ENCODE measurements at regions not wholly inside any gene's neighbourhood (a gene's known extent, or its start where the extent isn't known, plus 50 kb on each side); places are given as distances from the start of the nearest gene placed in this dataset.

GRCh38 chr17:77824780-77825280 is 133.7 kb upstream of the TNRC6C start:
- H3K4me3 ChIP-seq (ENCODE audit: insufficient read depth, low read length): no peak overlapping the region
- H3K9me3 ChIP-seq (ENCODE audit: low read depth, low read length): no peaks in the 10 kb centered on the region
- H3K4me2 ChIP-seq (ENCODE audit: insufficient read depth, low read length): no peak overlapping the region
- H4K20me1 ChIP-seq (ENCODE audit: insufficient read depth, low read length): no peaks in the 10 kb centered on the region
- no peak for TF ChIP-seq CTCF (IDR thresholded peaks at IDR 0.05; ENCODE audit: extremely low read depth, low read depth, low read length)
- H3K27me3 ChIP-seq (ENCODE audit: insufficient read depth, low read length): no peaks in the 10 kb centered on the region
- no peak overlapping the region for H2AFZ ChIP-seq (ENCODE audit: low read length)
- no peak for DNase-seq (ENCODE audit: insufficient read length, low spot score, missing footprints)
- peaks cover 4% of the 10 kb centered on the region for H3K4me1 ChIP-seq (ENCODE audit: insufficient read depth, low read length)
- H3K36me3 ChIP-seq (ENCODE audit: insufficient read depth, low read length): no peaks in the 10 kb centered on the region
- H3K27ac ChIP-seq (ENCODE audit: low read depth, low read length): no peak overlapping the region
- no peaks in the 10 kb centered on the region for H3K79me2 ChIP-seq (ENCODE audit: insufficient read depth, low read length)

- Histone ChIP-seq H3K36me3 (ENCODE audit: insufficient read depth, low read length) (no peaks in the 10 kb centered on the region), H3K27ac (ENCODE audit: low read depth, low read length) (no peak overlapping the region), H3K4me1 (ENCODE audit: insufficient read depth, low read length) (peaks cover 12% of the 10 kb centered on the region), H3K27me3 (ENCODE audit: insufficient read depth, low read length) (no peaks in the 10 kb centered on the region), H3K4me2 (ENCODE audit: insufficient read depth, low read length) (no peak overlapping the region), H2AFZ (ENCODE audit: low read length) (no peak overlapping the region), H3K9me3 (ENCODE audit: low read depth, low read length) (no peaks in the 10 kb centered on the region), H3K4me3 (ENCODE audit: insufficient read depth, low read length) (no peak overlapping the region), H3K79me2 (ENCODE audit: insufficient read depth, low read length) (no peaks in the 10 kb centered on the region), H4K20me1 (ENCODE audit: insufficient read depth, low read length) (no peaks in the 10 kb centered on the region)
- no peak for DNase-seq (ENCODE audit: insufficient read length, low spot score, missing footprints)
- no peak for TF ChIP-seq CTCF (IDR thresholded peaks at IDR 0.05; ENCODE audit: extremely low read depth, low read depth, low read length)
These were observed 132.9 kb upstream of the TNRC6C start for GRCh38 chr17:77825621-77826020.

GRCh38 chr17:77826132-77826873 is 132.2 kb upstream of the TNRC6C start:
- no peaks in the 10 kb centered on the region for H3K79me2 ChIP-seq (ENCODE audit: insufficient read depth, low read length)
- no peak overlapping the region for H3K4me2 ChIP-seq (ENCODE audit: insufficient read depth, low read length)
- H3K27ac ChIP-seq (ENCODE audit: low read depth, low read length): no peak overlapping the region
- peaks cover 19% of the 10 kb centered on the region for H3K4me1 ChIP-seq (ENCODE audit: insufficient read depth, low read length)
- no peak overlapping the region for H2AFZ ChIP-seq (ENCODE audit: low read length)
- no peaks in the 10 kb centered on the region for H3K9me3 ChIP-seq (ENCODE audit: low read depth, low read length)
- no peak overlapping the region for H3K4me3 ChIP-seq (ENCODE audit: insufficient read depth, low read length)
- H3K27me3 ChIP-seq (ENCODE audit: insufficient read depth, low read length): no peaks in the 10 kb centered on the region
- no peak for TF ChIP-seq CTCF (IDR thresholded peaks at IDR 0.05; ENCODE audit: extremely low read depth, low read depth, low read length)
- DNase-seq (ENCODE audit: insufficient read length, low spot score, missing footprints): no peak
- no peaks in the 10 kb centered on the region for H4K20me1 ChIP-seq (ENCODE audit: insufficient read depth, low read length)
- no peaks in the 10 kb centered on the region for H3K36me3 ChIP-seq (ENCODE audit: insufficient read depth, low read length)

- Histone ChIP-seq H3K27ac (ENCODE audit: low read depth, low read length) (no peak overlapping the region), H3K79me2 (ENCODE audit: insufficient read depth, low read length) (no peaks in the 10 kb centered on the region), H3K4me2 (ENCODE audit: insufficient read depth, low read length) (no peak overlapping the region), H3K4me3 (ENCODE audit: insufficient read depth, low read length) (no peak overlapping the region), H3K27me3 (ENCODE audit: insufficient read depth, low read length) (no peaks in the 10 kb centered on the region), H3K36me3 (ENCODE audit: insufficient read depth, low read length) (no peaks in the 10 kb centered on the region), H3K9me3 (ENCODE audit: low read depth, low read length) (no peaks in the 10 kb centered on the region), H2AFZ (ENCODE audit: low read length) (no peak overlapping the region), H4K20me1 (ENCODE audit: insufficient read depth, low read length) (no peaks in the 10 kb centered on the region), H3K4me1 (ENCODE audit: insufficient read depth, low read length) (peaks cover 25% of the 10 kb centered on the region)
- no peak for TF ChIP-seq CTCF (IDR thresholded peaks at IDR 0.05; ENCODE audit: extremely low read depth, low read depth, low read length)
- no peak for DNase-seq (ENCODE audit: insufficient read length, low spot score, missing footprints)
These were observed 131.5 kb upstream of the TNRC6C start for GRCh38 chr17:77827039-77827438.
